Gastrocnemius medialis (tissue), 4 donors: ENCODE measurements at regions not wholly inside any gene's neighbourhood (a gene's known extent, or its start where the extent isn't known, plus 50 kb on each side); places are given as distances from the start of the nearest gene placed in this dataset.

Experiments
- CTCF ChIP-seq, 5 experiments: fragments of 450-650 bp in 3 of 5; fragments of 200-600 bp in 2 of 5; sonication (generic) in 2 of 5; IDR thresholded peaks in 4 of 5; conservative IDR thresholded peaks in 1 of 5; 1 replicate in 4 of 5; 2 replicates in 1 of 5; pipeline ENCODE4 v1.5.1; 2016 to 2019; ENCODE audit warnings: antibody characterized with exemption in 5 of 5, mild to moderate bottlenecking in 3 of 5, moderate library complexity in 3 of 5
- POLR2A ChIP-seq, 2 donors: fragments of 450-650 bp; IDR thresholded peaks; one replicate each; pipeline ENCODE4 v1.6.1; 2017; ENCODE audit warnings: antibody characterized with exemption in 2 of 2, mild to moderate bottlenecking in 2 of 2, moderate library complexity in 2 of 2

GRCh38 chr2:146853741-146854444 is 990.9 kb upstream of the ACVR2A start:
- TF ChIP-seq CTCF (IDR thresholded peaks at IDR 0.05 in 4 of 5, conservative IDR thresholded peaks at IDR 0.05 in 1 of 5) (no peak), POLR2A (IDR thresholded peaks at IDR 0.05) (no peak)
